ENCODE measurements at regions not wholly inside any gene's neighbourhood (a gene's known extent, or its start where the extent isn't known, plus 50 kb on each side); places are given as distances from the start of the nearest gene placed in this dataset.

- TF ChIP-seq ASH2L (IDR thresholded peaks at IDR 0.05; ENCODE audit: insufficient read length, low read depth, low read length) (no peak), MEF2D (CRISPR knock-in tag; IDR thresholded peaks at IDR 0.05) (no peak), JDP2 (CRISPR knock-in tag; IDR thresholded peaks at IDR 0.05; ENCODE audit: borderline replicate concordance) (no peak), PAF1 (CRISPR knock-in tag; IDR thresholded peaks at IDR 0.05) (no peak), PLSCR1 (CRISPR knock-in tag; IDR thresholded peaks at IDR 0.05; ENCODE audit: borderline replicate concordance) (no peak), FOXC1 (CRISPR knock-in tag; IDR thresholded peaks at IDR 0.05; ENCODE audit: borderline replicate concordance) (no peak), ZFP62 (CRISPR knock-in tag; IDR thresholded peaks at IDR 0.05) (no peak), HHEX (CRISPR knock-in tag; IDR thresholded peaks at IDR 0.05) (0 out of 2 replicates have a peak, but pooled peaks have one; percentile 38), RXRA (CRISPR knock-in tag; IDR thresholded peaks at IDR 0.05) (no peak; the same call in 1 of the 2 replicates), PRPF4 (IDR thresholded peaks at IDR 0.05; ENCODE audit: low read depth, low read length, poor library complexity, severe bottlenecking) (no peak), EP300 (IDR thresholded peaks at IDR 0.05; ENCODE audit: low read depth in 2 of 2, low read length in 2 of 2) (peak; percentile 20 to 57; a peak in 3 of 4 replicates), EP300 (CRISPR knock-in tag; IDR thresholded peaks at IDR 0.05; ENCODE audit: borderline replicate concordance) (no peak), ZFP90 (CRISPR knock-in tag; IDR thresholded peaks at IDR 0.05; ENCODE audit: borderline replicate concordance) (no peak), U2AF1 (optimal IDR thresholded peaks at IDR 0.05; ENCODE audit: low read depth, low read length) (no peak), TEF (CRISPR knock-in tag; IDR thresholded peaks at IDR 0.05) (no peak), ATM (IDR thresholded peaks at IDR 0.05; ENCODE audit: borderline replicate concordance) (no peak), NR2F1 (CRISPR knock-in tag; IDR thresholded peaks at IDR 0.05) (0 out of 4 replicates have a peak, but pooled peaks of 1 of the 2 experiments have one; percentile 35), NR1H2 (CRISPR knock-in tag; IDR thresholded peaks at IDR 0.05; ENCODE audit: borderline replicate concordance, low read depth) (no peak), ZNF547 (CRISPR knock-in tag; IDR thresholded peaks at IDR 0.05) (no peak), MBD4 (IDR thresholded peaks at IDR 0.05; ENCODE audit: borderline replicate concordance, low read length) (no peak), PREB (CRISPR knock-in tag; IDR thresholded peaks at IDR 0.05) (no peak), TERF1 (CRISPR knock-in tag; IDR thresholded peaks at IDR 0.05) (no peak)
These were observed 225.6 kb downstream of the AHR start (continued) for GRCh38 chr7:17523813-17524739.

Measured in HepG2 (cell line).